DMS53 (cell line): ENCODE measurements at regions not wholly inside any gene's neighbourhood (a gene's known extent, or its start where the extent isn't known, plus 50 kb on each side); places are given as distances from the start of the nearest gene placed in this dataset.

Source experiments
- DNase-seq: peaks from one replicate; lab custom pipeline; 2025; lab: John Stamatoyannopoulos, UW

DNA sequence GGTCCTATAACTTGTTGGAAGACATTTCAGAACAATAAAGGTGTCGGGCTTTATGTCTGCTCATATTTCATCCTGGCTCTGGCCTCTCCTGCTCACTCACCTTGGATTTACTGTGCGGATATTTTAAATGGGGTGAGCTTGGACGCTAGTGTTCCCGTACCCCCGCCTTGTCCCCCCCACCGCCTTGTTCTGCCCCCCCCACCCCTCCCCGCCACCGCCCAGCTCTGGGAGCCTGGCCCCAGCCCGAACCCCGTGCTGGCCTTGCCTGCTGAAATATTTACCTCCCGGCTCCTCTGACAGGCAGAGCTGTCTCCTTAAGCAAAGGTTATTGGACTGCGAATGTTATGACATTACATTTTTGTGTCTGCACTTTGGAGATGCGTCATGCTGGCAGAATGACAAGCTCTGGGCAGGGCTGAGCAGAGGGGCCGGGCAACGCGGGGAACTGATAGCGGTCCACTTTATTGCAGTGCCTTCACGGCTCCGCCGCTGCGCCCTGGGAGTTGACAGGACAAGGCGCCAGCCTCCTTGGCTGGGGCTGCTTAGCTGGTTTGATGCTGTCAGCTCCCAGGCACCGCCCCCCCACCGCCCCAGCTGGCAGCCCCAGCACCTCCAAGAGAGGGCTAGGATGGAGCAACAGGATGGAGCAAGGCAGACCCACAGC lies 222.5 kb upstream of the GSE1 start:
- DNase-seq: no peak

DNA sequence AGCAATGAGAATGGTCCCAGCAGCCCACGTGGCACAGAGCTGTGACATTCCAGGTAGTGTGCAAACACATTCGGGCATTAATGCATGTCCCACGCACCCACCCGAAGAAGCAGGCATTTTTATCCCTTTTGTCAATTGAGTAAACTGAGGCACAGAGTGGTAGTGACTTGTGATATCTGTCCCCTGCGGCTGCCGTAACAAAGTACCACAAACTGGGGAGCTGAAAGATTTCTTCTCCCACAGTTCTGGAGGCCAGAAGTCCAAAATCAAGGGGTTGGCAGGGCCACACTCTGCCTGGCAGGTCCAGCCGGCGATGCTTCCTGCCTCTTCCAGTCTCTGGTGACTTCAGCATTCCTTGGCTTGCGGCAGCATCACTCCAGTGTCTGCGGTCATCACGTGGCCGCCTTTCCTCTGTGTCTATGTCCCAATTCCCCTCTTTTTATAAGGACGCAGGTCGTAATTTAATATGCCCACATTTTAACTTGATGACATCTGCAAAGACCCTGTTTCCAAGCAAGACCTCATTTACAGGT lies 221.9 kb upstream of the GSE1 start:
- DNase-seq: no peak

DNA sequence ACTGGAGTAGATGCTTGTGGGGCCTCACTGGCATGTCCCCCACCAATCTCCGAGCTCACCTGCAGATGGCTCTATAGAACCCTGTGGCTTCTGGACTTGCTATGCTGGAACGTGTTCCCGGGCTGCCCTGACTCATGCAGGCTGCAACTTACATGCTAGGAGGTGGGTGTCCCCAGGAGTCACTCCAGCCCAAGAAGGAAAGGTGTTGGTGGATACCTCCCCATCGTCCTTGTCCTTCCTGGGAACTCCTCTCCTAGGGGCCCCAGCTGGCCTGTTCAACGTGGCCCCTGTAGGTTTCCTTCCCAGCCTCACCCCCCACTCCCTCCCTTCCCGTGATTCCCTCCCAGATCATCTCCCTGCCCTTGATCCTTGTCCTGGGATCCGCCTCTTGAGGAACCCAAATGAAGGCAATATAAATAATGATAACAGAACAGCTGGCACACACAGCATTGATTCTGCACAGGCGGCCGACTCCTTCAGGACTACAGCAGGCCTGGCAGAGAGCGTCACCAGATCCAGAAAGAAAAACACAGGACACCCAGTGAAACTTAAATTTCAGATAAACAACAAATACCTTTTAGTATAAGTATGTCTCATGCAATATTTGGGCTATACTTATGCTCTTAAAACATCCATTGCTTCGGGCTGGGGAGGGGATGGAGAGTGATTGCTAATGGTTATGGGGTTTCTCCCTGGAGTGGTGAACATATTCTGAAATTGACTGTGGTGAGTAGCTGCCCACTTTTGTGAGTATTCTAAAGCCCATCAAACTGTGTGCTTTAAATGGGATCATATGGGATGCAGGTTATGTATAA lies 221.1 kb upstream of the GSE1 start:
- DNase-seq: no peak

DNA sequence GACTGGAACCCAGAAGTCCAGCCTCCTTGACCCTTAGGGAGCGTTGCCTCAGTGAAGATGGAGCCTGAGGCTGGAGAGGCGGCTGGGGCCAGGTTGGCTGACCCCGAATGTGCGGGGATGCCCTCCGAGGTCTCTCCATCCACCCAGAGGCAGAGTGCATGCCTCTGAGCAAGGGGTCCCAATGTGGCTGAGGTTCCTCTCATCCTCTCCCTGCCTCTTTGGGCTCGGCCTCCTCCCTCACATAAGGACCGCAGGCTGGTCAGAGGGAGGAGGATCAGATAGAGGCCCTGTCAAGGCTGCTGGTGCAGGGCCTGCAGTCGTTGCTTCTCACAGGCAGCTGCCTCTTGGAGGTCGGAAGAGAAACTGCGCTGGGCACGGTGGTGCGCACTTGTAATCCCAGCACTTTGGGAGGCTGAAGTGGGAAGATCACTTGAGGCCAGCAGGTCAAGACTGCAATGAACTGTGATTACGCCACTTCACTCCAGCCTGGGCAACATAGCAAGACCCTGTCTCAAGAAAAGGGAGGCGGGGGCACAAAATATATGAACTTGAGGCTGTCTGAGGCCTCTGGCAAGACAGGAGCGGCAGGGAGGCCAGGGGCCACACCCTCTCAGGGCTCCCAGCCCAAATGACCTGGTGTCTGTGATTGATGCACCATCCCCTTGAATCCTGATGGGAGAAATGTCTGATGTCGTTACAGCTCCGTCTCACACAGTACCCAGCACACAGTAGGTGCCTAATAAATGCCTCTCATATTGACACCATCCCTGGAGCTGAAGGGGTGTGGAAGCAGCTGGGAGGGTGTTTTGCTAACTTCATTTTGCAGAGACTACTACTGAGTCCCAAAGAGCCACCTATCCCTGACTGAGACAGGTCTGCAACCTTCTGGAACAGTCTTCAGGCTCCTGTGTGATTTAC lies 220.1 kb upstream of the GSE1 start:
- DNase-seq: no peak

DNA sequence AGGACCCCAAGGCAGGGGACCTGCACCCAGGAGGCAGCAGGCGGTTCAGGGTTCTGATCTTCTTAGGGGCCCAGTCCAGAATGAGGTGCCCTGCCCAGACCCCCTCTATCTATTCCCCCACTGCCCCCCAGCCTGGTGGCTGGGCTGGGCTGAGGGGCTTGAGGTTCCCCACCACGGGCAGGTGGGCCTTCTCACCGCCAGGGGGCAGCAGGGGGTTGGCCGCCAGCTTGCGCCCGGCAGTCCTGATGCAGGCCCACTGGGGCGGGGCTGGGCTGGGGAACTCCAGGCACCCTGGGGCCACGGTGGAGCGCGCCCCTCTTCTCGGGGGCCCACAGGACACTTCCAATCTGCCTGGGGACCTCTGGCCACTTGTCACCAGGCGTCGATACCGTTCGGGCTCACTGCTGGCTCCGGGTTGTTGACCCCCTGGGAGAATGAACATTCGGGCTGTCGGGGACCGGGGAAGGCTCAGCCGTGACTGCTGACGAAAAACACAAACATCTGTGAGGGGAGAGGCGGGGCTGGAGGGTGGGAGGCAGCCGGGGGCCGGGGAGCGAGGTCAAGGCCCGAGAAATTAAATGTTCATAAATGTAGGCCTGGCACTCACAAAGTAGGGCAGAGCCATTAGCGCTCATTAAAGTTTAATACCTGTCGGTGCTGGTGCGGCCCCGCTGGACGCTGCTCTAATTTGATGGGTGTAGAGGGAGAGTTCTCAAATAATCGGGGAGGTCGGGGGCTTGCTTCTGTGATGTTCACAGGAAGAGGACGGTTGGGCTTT lies 219.3 kb upstream of the GSE1 start:
- peak; percentile 22 for DNase-seq

DNA sequence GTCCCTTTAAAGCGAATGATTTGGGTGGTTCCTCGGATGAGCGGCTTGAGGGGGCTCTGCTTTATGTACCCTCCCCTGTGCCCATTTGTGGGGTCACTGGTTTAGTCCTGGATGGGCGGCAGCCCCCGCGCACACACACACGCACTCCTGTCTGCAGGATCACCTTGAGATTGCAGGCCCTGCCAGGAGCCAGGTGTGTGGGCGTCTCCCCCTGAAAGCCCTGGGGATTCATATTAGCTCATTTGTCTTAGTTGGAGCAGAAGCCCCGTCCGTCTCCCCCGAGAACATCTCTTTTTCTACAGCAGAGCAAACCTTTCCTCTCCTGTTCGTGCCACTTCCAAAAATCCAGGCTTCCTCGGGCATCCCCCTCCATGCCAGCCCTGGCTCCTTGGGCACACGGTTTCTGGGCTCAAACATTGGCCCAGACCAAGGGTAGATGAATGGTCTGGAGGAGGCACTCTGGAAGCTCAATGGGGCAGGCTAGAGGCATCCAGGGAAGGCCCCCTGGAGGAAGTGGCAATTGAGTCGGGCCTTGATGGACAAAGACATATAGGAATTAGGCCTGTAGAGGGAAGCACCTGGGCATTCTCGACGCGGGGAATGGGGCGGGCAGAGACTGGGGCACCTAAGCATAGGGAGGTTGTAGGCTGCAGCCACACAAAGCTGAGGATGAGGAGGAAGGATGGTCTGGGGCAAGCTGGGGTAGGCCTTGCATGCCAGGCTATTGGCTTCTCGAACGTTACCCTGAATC lies 218.5 kb upstream of the GSE1 start:
- no peak for DNase-seq

DNA sequence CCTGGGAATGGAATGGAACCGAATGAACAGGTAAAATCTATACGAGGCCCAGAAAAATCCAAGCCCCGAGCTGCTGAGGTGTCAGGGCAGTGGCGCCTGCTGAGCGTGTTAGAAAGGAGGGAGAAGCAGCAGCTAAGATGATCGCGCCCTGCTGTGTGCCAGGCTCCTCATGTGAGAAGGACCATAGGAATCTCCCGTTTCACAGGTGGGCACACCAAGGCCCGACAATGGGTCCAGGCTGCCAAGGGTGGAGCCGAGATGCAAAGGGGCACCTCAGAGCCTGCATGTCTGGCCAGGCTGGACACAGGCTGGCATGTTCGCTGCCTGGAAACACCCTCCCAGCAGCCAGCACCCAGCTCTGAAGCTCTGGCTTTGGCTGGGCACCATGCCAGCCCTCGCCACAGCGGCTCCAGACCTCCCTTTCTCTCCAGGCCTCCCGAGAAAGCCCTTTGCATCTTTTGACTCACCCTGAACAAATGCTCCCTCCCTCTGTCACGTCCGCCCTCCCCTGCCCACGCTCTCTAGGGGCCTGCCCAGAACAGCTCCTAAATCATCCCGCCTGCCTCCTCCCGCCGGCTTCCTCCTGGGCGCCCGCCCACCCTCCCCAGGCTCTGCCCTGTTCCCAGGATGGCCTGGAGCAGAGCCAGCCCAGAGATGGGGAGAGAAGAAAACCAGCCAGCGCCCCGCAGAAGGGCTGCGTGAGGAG lies 217.8 kb upstream of the GSE1 start:
- peak; percentile 71 for DNase-seq

DNA sequence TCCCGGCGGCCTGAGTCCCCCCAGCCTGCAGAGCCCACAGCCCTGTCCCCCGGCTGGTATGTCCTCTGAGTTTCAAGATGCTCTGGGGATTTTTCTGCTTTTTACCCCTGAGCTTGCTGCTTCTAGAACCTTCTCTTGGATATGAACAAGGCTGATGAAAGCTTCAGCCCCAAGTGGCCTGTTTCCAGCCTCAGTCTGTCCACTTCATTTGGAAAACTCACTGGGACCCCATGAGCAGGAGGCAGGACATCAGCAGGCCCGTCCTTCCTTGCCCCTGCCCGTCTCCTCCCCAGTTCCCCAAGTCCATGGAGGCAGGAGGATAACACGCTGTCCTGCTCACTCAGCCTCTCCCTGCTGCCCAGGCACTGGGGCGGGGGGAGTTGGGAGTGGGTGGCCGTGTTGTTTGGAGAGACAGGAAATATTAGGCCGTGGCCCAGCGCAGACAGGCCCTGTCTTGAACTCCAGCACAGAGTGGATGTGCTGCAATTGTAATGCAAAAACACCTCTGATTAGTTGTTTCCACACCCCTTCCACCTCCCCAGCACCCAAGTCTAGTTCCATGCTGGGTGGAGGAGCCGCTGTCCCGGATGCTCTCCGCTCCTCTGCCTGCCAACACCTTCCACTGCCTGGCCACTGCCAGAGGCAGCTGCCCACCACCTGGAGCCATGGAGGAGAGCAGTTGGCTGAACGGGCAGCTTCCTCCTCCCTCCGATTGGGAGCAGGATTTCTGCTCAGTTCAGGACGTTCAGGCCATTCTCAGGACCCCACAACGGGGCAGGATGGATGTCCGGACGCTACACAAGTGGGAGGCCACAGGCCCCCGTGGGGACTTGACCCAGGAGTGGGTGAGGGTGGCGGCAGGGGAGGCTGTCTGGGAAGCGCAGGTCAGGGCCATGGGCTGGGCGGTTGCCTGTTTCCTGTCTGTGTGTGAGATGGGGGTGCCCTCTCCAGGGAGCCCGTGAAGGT lies 216.9 kb upstream of the GSE1 start:
- DNase-seq: no peak

DNA sequence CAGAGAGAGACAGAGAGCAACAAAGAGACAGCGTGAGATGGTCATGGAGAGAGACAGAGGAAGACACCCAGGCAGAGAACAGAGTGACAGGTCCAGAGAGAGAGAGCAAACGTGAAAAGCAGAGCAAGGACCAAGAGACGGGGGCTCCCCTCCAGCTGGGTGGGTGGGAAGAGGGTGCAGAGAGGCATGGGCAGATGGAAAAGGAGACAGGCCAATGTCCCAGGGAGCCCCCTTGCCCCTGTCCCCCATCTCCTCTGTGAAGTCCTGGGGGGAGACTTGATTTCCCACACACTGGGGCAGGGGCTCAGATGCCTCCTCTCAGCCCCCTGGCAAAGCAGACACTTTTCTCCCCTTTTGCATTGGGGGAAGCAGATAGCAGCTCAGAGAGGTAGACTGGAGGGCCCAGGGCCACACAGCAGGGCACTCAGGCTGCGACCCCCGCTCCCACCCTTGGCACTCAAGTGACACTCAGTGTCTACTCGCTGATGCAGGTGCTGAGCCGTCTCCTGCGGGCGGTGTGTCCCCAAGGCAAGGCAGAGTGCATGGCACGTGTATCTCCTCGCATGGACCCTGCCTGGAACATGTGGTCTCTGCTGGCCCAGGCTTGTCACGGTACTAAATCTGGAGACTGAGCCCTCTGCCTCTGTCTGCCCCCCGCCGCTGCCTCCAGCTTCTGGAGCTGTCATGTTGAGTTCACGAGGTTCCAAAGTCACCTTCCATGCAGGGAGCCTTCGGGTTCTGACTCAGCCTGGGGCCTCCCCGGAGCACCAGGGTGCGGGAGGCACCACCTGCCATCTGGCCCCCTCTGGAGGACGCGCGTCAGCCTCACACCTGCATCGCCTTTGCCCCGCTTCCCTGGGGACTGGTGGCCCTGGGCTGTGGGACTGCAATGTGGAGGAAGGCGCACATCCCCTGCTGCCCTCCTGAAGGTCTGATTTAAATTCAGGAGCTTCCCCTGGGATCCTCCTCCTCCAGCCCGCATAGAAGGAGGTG lies 215.9 kb upstream of the GSE1 start:
- peak; percentile 91 for DNase-seq

DNA sequence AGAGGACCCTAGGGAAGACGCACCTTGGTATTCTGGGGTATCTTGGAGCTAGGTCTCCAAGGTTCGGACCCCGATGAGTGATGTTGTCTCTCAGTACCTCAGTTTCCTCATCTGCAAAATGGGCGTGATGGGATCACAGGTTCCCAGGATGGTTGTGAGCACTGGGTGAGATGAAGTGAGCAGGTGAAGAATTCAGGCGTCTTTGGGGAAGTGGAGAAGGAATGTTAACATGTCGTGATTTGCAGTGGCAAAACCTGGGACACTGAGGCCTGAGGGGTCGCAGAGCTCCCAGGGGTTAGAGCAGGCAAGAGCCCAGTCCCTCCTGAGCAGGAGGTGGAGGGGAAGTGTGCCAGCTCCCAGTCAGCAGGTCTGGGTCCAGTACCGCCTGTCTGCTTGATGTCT lies 215.1 kb upstream of the GSE1 start:
- DNase-seq: no peak

DNA sequence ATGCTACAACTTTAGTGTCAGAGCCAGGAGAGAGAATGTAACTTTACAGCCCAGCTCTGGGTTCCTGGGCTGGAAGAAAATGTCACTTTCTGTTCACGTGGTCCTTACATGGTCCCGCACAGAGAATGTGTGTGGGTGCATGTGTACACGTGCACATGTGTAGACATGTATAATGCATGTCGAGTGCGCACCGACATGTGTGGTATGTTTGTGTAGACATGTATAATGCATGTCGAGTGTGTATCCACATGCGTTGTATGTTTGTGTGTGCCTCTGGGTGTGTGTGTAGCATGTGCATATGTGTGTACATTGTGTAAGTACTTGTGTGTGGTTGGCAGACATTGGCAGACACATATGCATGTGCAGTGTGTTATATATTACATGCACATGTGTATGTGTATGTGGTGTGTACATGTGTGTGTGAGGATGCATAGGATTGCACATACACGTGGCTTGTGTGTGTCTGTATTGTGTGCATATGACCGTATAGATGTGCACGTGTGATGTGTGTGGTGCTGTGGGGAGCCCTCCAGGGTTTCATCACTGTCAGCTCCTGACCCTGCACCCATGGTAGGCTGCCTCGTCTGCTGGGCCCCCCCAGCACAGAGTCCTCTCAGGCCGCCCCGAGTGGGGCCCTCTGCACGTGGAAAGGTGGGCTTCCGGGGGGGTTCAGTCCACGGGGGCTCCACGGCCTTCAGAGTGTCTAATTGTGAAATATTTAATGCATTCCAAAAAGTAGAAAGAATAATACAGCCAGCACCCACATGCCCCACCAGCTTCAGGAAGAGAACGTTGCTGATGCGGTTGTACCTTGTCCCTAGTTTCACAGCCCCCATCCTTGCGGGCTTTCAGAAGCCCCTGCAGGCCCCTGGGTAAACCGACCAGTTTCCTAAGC lies 214.2 kb upstream of the GSE1 start:
- DNase-seq: no peak

DNA sequence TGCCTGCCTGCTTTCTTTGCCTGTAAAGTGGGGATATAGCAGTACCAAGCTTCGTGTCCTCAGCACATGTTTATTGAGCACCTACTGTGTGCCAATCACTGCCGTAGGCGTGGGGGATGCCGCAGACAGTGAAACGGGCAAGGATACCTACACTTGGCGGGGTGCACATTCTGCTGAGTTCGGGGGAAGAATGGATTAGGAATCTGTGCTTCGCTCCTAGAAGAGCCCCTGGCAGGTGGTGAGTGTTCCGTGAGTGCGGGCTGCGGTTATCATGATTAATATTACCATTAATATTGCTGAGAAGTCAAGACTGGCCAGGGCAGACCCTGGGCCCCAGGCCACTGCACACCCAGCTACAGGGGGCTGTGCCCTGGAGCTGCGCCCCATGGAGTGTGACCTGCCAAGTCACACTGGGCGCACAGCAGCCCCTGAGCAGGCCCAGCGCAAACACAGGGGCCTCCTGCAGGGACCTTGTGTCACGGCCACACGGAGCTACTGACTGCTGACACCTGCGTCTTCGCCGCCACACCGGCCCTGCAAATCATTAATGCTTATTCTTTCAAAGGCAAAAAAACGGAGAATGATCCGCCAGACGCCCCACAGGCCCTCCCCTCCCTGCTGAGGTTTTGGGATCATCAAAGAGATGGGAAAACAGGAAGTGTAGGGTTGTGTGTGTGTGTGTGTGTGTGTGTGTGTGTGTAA lies 213.4 kb upstream of the GSE1 start:
- no peak for DNase-seq

DNA sequence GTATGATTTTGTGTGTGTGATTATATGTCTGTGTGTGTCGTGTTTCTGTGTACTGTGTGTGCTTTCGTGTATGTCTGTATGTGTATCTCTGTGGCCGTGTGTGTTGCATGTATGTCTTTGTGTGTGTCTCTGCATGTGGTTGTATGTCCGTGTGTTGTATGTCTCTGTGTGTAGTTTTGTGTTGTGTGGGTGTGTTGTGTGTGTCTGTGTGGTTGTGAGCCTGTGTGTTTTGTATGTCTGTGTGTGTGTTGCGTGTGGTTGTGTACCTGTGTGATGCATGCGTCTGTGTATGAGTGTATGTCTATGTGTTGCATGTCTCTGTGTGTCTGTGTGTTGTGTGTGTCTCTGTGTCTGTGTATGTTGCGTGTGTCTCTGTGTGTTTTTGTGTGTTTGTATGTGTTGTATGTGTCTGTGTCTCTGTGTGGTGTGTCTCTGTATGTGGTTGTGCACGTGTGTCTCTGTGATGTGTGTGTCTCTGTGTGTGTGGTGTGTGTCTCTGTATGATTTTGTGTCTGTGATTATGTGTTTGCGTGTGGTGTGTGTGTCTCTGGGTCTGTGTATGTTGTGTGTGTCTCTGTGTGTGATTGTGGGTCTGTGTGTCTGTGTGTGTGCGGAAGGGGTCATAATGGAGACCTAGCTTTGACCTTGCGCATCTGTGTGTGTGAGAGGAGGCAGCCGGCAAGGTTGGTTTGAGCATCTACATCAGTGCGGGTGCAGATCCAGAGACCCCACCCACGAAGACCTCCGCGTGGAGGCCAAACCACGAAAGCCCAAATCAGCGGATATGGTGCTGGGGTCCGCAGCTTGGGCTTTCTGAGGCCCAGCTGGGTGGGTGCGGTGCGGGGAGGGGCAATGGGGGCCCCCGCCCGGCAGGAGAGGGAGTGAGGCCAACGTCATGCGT lies 212.6 kb upstream of the GSE1 start:
- no peak for DNase-seq

DNA sequence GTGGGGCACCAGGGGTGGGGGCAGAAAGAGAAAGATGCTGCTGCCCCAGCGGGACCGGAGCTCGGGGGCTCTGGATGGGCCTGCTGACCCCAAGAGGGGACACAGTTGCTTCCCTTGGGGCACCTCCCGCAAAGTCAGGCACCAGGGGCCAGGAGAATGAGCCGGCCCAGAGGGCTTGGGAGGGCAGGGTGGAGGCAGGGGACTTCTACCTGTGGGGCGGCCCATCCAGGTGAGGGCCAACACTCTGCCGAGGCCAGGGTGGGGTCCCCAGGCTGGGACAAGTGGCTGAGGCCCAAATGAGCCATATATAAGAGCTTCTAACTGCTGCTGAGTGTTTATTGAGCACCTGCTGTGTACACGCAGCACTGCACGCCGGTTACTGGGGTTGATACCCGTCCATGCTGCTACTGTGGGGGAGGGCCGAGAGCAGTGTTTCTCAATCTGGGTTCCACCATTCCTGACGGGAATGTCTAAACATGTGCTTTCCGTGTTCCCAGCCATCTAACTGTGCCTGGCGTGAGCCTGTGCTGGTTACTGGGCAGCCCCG lies 211.7 kb upstream of the GSE1 start:
- no peak for DNase-seq
